ENCODE measurements at regions not wholly inside any gene's neighbourhood (a gene's known extent, or its start where the extent isn't known, plus 50 kb on each side); places are given as distances from the start of the nearest gene placed in this dataset.

DNA sequence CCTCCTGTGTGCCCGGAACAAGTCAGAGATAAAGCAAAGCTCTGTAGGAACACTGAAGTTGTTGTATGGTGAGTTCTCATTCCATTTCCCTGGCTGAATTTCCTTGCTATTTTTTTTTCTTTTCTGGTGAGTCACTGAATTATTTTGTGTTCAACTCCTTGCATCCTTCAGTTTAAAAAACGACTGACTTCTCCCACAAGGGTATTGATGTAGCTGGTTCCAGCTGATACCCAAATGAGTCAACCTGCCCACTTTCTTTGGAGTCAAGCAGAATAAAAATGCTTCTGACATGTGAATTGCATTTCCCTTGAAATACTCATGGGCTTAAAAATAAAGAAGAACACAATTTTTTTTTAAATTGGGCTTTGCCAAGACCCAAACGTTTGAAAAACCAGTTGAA, 85.5 kb downstream of the SHOX start:
- no peaks in the 10 kb centered on the region for H3K27me3 ChIP-seq (replicated peaks in 1 of 7)
- no peak for DNase-seq
- no peak overlapping the region for H3K27ac ChIP-seq
- H3K4me1 ChIP-seq = no peaks in the 10 kb centered on the region
- WGBS, 5 donors = 47 to 72% (median 53%) methylated on average over 3 of the region's 3 CpGs
- intact Hi-C loops (cut with DNase I; ENCODE audit: low total_unique reads) = no loop called here
- no peak overlapping the region for H3K4me3 ChIP-seq
- H3K36me3 ChIP-seq = no peaks in the 10 kb centered on the region
- TF ChIP-seq, protein P1, sequence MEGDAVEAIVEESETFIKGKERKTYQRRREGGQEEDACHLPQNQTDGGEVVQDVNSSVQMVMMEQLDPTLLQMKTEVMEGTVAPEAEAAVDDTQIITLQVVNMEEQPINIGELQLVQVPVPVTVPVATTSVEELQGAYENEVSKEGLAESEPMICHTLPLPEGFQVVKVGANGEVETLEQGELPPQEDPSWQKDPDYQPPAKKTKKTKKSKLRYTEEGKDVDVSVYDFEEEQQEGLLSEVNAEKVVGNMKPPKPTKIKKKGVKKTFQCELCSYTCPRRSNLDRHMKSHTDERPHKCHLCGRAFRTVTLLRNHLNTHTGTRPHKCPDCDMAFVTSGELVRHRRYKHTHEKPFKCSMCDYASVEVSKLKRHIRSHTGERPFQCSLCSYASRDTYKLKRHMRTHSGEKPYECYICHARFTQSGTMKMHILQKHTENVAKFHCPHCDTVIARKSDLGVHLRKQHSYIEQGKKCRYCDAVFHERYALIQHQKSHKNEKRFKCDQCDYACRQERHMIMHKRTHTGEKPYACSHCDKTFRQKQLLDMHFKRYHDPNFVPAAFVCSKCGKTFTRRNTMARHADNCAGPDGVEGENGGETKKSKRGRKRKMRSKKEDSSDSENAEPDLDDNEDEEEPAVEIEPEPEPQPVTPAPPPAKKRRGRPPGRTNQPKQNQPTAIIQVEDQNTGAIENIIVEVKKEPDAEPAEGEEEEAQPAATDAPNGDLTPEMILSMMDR (IDR thresholded peaks at IDR 0.05 in 8 of 11, conservative IDR thresholded peaks at IDR 0.05 in 3 of 11) = no peak
- TF ChIP-seq POLR2A (IDR thresholded peaks at IDR 0.05) = no peak
- TF ChIP-seq POLR2AphosphoS5 (IDR thresholded peaks at IDR 0.05) = no peak
- H3K9me3 ChIP-seq = peaks cover 4 to 82% (median 43%) of the 10 kb centered on the region in 8 donors

DNA sequence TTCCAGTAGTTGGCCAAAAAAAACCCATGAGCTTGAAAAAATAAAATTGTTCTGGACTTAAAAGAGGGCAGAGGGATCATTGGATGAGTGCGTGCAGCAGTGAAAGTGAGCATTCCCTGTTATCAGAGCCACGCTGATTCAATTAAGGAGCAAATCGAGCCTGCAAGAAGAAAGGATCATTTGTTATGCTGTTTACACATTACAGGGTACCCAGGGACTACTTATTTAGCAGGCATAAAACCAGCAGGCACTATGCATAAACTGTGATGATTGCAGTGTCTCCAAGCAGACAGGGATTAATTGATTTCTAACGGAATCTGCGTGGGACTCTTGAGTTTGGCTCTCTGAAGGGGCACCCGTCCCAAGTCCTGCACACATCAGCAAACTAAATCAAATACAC, 83.5 kb downstream of the SHOX start:
- no peak for DNase-seq
- intact Hi-C loops (cut with DNase I; ENCODE audit: low total_unique reads) = no loop called here
- 53 to 69% (median 56%) methylated on average over 6 of the region's 6 CpGs for WGBS, 5 donors

More for the DNA sequence above, 83.5 kb downstream of the SHOX start:
- H3K27ac ChIP-seq = no peak overlapping the region
- TF ChIP-seq, protein P1 (IDR thresholded peaks at IDR 0.05 in 8 of 11, conservative IDR thresholded peaks at IDR 0.05 in 3 of 11) = no peak
- TF ChIP-seq POLR2A (IDR thresholded peaks at IDR 0.05) = no peak
- TF ChIP-seq POLR2AphosphoS5 (IDR thresholded peaks at IDR 0.05) = no peak
- no peaks in the 10 kb centered on the region for H3K4me1 ChIP-seq
- no peaks in the 10 kb centered on the region for H3K27me3 ChIP-seq (replicated peaks in 1 of 7)
- peaks cover 4 to 90% (median 43%) of the 10 kb centered on the region in 8 donors for H3K9me3 ChIP-seq
- no peaks in the 10 kb centered on the region for H3K36me3 ChIP-seq
- H3K4me3 ChIP-seq = no peak overlapping the region
